Immature natural killer cell (primary cell): ENCODE measurements at regions not wholly inside any gene's neighbourhood (a gene's known extent, or its start where the extent isn't known, plus 50 kb on each side); places are given as distances from the start of the nearest gene placed in this dataset.

Experiments used
- DNase-seq, 3 donors: peaks; one replicate each; pipeline ENCODE4 v3.0.0; 2022; ENCODE audit warnings: mixed read lengths in 1 of 3
- H3K27ac Mint-ChIP-seq, 6 donors: one replicate each; pipeline ENCODE4 v1.8.0; 2020; ENCODE audit warnings: mixed read lengths in 6 of 6, mild to moderate bottlenecking in 5 of 6, inconsistent platforms in 4 of 6, moderate library complexity in 3 of 6
- H3K27me3 Mint-ChIP-seq, 3 donors: one replicate each; pipeline ENCODE4 v1.8.0; 2020 to 2021; ENCODE audit warnings: low read depth in 3 of 3, mild to moderate bottlenecking in 3 of 3, mixed read lengths in 3 of 3, moderate library complexity in 3 of 3, inconsistent platforms in 1 of 3
- H3K36me3 Mint-ChIP-seq, 3 donors: one replicate each; pipeline ENCODE4 v1.8.0; 2020; ENCODE audit warnings: mixed read lengths in 3 of 3, inconsistent platforms in 2 of 3, mild to moderate bottlenecking in 2 of 3
- H3K4me1 Mint-ChIP-seq, 2 donors: one replicate each; pipeline ENCODE4 v1.8.0; 2020; ENCODE audit warnings: inconsistent platforms in 2 of 2, mild to moderate bottlenecking in 2 of 2, mixed read lengths in 2 of 2, moderate library complexity in 1 of 2
- H3K4me3 Mint-ChIP-seq, 5 donors: one replicate each; pipeline ENCODE4 v1.8.0; 2020; ENCODE audit warnings: mild to moderate bottlenecking in 5 of 5, mixed read lengths in 5 of 5, inconsistent platforms in 3 of 5, moderate library complexity in 3 of 5
- H3K9me3 Mint-ChIP-seq, 6 donors: one replicate each; pipeline ENCODE4 v1.8.0; 2020; ENCODE audit warnings: mild to moderate bottlenecking in 6 of 6, mixed read lengths in 6 of 6, inconsistent platforms in 4 of 6, moderate library complexity in 3 of 6

DNA sequence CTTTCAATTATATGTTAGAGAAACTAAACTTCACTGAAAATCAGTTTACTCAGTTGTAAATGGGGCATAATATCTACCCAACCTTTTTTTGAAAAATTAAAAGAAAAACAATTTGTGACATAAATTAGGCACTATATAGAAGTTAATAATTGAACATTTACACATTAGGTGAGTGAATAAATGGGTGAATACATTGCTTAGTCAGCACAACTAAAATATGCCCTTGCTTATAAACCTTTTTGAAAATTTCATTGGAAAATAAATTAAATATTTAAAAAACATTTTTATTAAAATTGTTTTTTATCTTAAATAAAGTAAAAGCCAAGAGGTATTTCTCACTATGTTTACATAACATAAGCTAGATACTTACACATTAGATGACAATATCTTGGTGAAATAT is 994.5 kb upstream of the TENM4 start:
- H3K9me3 Mint-ChIP-seq, result peaks cover 17 to 48% (median 29%) of the 10 kb centered on the region in 6 donors
- H3K27ac Mint-ChIP-seq, result no peak overlapping the region
- H3K4me3 Mint-ChIP-seq, result no peak overlapping the region
- peaks cover 0 to 4% (median 3%) of the 10 kb centered on the region in 3 donors for H3K36me3 Mint-ChIP-seq
- no peaks in the 10 kb centered on the region for H3K27me3 Mint-ChIP-seq
- H3K4me1 Mint-ChIP-seq, result no peaks in the 10 kb centered on the region
- DNase-seq, result no peak

DNA sequence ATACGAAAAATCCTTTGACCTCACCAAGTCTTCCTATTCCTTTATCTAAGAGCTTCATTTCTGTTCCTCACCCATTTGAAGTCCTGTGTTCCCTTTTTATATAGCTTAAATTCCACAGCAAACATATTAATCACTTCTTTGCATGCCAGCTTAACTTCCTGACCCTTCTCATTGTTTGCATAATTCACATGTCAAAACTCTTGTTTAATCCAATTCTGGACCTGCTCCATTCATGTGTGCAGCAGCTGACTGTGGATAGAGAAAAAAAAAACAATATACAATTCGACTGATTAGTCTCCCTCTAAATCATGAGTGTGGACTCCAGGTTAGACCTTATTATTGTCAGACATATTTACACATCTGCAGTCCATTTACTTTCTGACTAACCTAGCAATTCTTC is 991.2 kb upstream of the TENM4 start:
- H3K4me1 Mint-ChIP-seq, result no peaks in the 10 kb centered on the region
- H3K27me3 Mint-ChIP-seq, result no peaks in the 10 kb centered on the region
- H3K4me3 Mint-ChIP-seq, result no peak overlapping the region
- peaks cover 0 to 4% (median 3%) of the 10 kb centered on the region in 3 donors for H3K36me3 Mint-ChIP-seq
- no peak for DNase-seq
- peaks cover 14 to 42% (median 30%) of the 10 kb centered on the region in 6 donors for H3K9me3 Mint-ChIP-seq
- no peak overlapping the region for H3K27ac Mint-ChIP-seq

DNA sequence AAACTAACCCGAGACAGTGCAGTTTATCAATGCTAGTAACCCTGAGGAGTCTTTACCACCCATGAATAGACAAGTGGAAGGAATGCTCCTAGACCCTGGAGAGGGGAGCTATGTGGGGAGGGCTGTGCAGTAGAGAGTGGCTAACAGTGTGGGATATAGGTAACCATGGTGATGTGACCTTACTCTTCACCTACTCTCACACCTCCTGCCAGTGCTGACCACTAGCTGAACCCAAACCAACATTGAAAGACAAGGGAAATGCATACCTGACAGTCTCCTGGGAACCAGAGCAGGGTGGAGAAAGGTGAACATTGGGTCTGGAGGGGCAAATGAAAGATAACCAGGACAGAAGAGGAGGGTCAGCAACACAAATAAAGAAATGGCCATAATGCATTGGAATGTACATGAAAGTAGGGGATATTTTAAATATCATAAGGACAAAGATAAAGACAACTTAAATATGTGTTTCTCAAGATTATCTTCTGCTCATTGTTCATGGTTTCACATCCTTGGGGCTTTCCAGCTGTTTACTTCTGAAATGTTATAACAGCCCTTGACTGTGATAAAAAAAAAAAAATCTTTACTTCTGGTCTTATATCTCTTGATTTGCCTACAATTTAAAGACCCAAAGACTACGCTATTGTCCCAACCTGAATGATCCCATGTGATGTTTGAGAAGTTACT is 983.3 kb upstream of the TENM4 start:
- Mint-ChIP-seq H3K27me3 (no peaks in the 10 kb centered on the region), H3K9me3 (peaks cover 3 to 27% (median 9%) of the 10 kb centered on the region in 6 donors), H3K36me3 (no peaks in the 10 kb centered on the region), H3K4me3 (no peak overlapping the region), H3K27ac (no peak overlapping the region), H3K4me1 (no peaks in the 10 kb centered on the region)
- no peak for DNase-seq

DNA sequence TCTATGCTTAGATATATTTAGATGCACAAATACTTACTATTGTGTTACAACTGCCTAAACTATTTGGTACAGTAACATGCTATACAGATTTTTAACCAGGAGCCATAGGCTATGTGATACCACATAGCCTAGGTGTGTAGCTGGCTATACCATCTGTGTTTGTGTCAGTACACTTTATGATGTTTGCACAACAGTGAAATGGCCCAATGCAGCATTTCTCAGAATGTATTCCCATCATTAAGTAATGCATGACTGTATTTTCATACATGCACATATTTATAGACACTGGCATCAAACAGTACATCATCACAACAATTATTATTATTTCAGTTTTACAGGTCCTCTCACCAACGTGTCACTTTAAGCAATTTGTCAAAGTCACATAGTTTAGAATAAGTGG is 979.5 kb upstream of the TENM4 start:
- H3K27ac Mint-ChIP-seq, result no peak overlapping the region
- H3K36me3 Mint-ChIP-seq, result no peaks in the 10 kb centered on the region
- DNase-seq, result no peak
- H3K4me1 Mint-ChIP-seq, result no peaks in the 10 kb centered on the region
- peaks cover 0 to 27% (median 3%) of the 10 kb centered on the region in 6 donors for H3K9me3 Mint-ChIP-seq
- no peaks in the 10 kb centered on the region for H3K27me3 Mint-ChIP-seq
- H3K4me3 Mint-ChIP-seq, result no peak overlapping the region

DNA sequence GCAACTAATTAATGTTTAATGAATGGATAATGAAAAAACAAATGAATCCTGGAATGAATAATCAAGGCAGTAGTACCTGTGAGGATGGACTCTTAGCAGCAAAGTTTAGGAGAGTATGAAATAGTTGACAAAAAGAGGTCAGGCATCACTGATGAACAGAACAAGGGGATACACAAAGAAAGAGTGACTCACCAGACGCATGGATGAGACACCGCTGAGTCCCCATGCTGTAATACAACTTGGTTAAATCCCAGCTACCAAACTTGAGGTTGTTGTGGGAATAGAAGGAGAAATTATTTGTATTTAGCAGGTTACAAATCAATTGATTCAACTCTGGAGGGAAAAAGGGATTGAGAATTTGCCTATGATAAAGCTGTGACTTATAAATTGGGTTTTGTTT is 976.9 kb upstream of the TENM4 start:
- Mint-ChIP-seq H3K36me3 (no peaks in the 10 kb centered on the region), H3K27ac (no peak overlapping the region), H3K4me1 (no peaks in the 10 kb centered on the region), H3K4me3 (no peak overlapping the region), H3K27me3 (no peaks in the 10 kb centered on the region), H3K9me3 (peaks cover 0 to 24% (median 7%) of the 10 kb centered on the region in 6 donors)
- no peak for DNase-seq

DNA sequence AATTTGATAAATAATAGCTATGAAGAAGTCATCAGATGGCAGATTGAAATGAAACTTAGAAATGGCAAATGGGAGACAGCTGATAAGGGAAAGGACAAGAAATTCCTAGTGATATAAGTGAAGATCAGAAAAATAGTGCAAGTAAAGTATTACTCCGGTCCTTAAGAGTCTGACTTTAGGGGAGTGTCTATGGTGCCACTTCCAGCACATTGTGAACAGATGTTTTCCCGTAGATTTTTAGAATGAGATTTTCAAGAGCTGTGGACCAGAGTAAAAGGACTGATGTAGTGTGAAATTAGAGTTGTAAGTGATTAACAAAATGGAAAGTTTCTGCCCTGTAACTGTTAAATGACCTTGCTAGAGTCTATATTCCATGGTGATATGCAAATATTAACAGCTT is 974.8 kb upstream of the TENM4 start:
- no peak for DNase-seq
- Mint-ChIP-seq H3K36me3 (no peaks in the 10 kb centered on the region), H3K27ac (no peak overlapping the region), H3K27me3 (no peaks in the 10 kb centered on the region), H3K4me1 (no peaks in the 10 kb centered on the region), H3K4me3 (no peak overlapping the region), H3K9me3 (peaks cover 0 to 35% (median 13%) of the 10 kb centered on the region in 6 donors)

DNA sequence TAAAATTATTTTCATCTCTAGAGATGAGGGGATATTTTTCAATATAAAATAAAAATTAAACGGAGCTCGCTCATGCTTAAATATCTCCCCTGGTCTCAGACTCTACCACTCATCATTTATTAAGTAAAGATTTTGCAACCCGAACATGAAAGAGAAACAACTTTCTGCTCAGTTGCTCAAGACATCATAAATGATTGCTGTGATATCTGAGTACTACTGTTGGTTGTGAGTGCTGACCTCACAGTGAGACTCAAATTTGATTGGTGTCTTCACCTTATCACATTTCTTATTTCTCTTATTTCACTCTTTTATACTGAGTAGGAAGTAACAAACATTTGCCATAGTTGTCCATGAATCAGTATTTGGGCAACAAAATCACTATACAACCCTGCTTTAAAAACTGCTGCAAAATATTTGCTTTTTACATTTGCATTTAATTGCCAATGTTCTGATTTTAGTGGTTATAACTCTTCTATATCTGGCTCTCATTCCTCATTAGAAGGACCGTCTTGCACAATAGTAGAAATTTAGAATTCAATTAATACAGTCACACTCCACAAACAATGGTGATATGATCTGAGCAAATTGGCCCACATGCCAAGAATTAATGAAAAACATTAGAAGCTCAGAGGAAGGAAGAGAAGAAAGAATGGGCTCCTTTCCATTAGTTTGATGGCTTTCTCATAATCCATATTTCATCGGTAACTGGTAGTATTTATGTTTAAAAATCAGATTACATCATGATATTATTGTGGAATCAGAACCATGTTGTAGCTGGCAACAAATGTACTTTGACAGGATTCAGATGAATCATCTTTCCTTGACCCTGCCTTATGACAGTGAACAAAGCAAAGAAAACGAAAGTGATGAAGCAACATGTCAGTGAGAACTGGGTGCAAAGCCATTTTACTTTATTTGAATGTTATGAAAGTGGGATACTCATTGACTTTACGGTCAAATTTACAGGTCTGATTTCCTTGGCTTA is 973.6 kb upstream of the TENM4 start:
- H3K36me3 Mint-ChIP-seq, result no peaks in the 10 kb centered on the region
- no peaks in the 10 kb centered on the region for H3K27me3 Mint-ChIP-seq
- no peak for DNase-seq
- peaks cover 0 to 39% (median 17%) of the 10 kb centered on the region in 6 donors for H3K9me3 Mint-ChIP-seq
- H3K4me3 Mint-ChIP-seq, result no peak overlapping the region
- no peak overlapping the region for H3K27ac Mint-ChIP-seq
- H3K4me1 Mint-ChIP-seq, result no peaks in the 10 kb centered on the region

DNA sequence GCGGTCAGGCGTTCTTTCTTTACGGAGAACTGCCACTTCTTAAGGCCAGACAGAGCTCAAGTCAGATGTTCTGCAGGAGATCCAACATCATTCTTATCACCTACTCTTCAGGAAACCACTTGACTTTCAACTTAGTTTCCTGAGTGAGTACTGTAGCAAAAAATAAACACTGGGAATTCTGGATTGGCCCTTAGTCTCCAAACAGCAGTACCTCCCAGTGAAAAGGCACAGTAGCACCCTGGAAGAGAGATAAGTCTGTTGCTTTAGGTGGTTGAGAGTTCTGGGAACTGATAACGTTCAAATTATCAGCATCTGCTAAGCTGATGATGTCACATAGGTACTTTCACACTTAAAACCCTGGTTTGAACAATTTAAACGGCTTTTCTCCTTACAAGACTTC is 971.8 kb upstream of the TENM4 start:
- Mint-ChIP-seq H3K9me3 (peaks cover 4 to 48% (median 29%) of the 10 kb centered on the region in 6 donors), H3K4me3 (no peak overlapping the region), H3K27me3 (no peaks in the 10 kb centered on the region), H3K4me1 (no peaks in the 10 kb centered on the region), H3K27ac (no peak overlapping the region), H3K36me3 (peaks cover 0 to 1% (median 0%) of the 10 kb centered on the region in 3 donors)
- DNase-seq, result no peak

DNA sequence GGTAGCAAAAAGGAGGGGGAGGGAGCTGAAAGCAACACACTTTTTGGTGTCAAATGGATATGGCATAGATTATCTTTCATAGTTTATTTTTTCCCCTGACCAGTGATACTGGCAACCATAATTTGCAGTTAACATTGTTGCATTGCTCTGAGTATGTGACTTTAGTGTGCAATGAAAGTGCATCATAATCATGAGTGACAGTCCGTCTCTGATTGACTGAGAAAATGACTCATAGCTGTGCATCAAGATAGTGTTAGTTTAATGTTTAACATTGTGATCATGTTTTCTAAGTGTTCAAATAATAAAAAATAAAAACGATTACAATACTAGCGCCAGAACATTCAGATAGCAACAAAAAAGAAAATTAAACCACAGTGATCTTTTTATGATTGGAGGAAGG is 952.4 kb upstream of the TENM4 start:
- no peak overlapping the region for H3K4me3 Mint-ChIP-seq
- peaks cover 0 to 43% (median 14%) of the 10 kb centered on the region in 6 donors for H3K9me3 Mint-ChIP-seq
- DNase-seq, result no peak
- no peaks in the 10 kb centered on the region for H3K27me3 Mint-ChIP-seq
- H3K36me3 Mint-ChIP-seq, result peaks cover 0 to 3% (median 0%) of the 10 kb centered on the region in 3 donors
- H3K4me1 Mint-ChIP-seq, result no peaks in the 10 kb centered on the region
- H3K27ac Mint-ChIP-seq, result no peak overlapping the region

DNA sequence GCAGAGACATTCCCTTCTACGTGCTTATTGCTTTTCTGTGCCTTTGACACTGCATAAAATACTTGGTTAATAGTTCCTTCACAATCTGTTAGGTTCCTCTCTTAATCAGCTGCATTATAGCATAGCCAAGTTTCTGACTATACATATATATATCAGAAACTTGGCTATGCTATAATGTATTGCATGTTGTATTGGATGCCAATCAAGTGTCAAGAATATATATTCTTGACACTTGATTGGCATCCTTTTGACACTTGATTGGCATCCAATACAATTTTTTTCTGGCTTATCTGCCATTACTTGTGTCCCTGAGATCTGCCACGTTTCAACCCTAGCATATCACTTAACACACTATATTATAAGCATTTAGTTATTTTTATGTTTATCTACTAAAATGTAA is 949.7 kb upstream of the TENM4 start:
- Mint-ChIP-seq H3K36me3 (peaks cover 0 to 3% (median 0%) of the 10 kb centered on the region in 3 donors), H3K4me3 (no peak overlapping the region), H3K27ac (no peak overlapping the region), H3K4me1 (no peaks in the 10 kb centered on the region), H3K9me3 (peaks cover 8 to 43% (median 20%) of the 10 kb centered on the region in 6 donors), H3K27me3 (no peaks in the 10 kb centered on the region)
- no peak for DNase-seq

DNA sequence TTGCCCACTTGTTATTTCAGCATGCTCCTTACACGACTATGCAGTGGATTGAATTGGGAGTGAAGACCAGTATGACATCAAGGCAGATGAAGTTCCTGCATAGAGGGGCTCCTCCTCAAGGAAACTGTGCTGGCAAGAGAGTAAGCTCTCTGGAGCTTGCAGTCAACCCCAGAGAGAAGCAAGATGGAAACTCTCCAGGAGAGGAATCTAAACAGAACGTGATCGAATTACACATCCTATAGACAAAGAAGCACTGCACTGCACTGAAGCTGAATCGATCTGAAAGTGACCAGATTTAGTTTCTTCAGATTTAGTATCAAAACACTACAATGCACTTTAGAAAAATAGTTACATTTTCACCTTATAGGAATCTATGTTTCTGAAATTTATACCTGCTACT is 947.7 kb upstream of the TENM4 start:
- Mint-ChIP-seq H3K27me3 (no peaks in the 10 kb centered on the region), H3K4me3 (no peak overlapping the region), H3K27ac (no peak overlapping the region), H3K4me1 (no peaks in the 10 kb centered on the region), H3K36me3 (no peaks in the 10 kb centered on the region), H3K9me3 (peaks cover 9 to 40% (median 16%) of the 10 kb centered on the region in 6 donors)
- DNase-seq, result no peak

DNA sequence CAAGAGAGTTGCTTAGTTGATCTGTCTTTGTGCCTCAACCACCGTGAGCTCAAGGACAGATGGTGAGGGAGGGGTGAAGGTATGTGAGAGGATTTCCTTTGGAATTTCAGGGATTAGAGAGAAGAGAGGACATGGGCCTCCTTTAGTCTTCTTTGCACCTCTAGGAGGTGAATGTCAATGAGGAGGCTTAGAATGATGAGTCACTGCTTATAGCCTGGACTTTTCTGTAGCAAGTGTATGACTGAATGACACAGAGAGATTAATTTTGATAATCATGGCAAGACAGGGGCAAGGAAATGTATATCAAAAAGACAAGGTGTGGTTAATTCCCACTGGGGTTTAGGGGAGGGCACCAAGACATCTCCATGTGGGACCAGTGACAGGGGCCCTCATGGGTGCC is 947.3 kb upstream of the TENM4 start:
- no peak overlapping the region for H3K4me3 Mint-ChIP-seq
- no peaks in the 10 kb centered on the region for H3K36me3 Mint-ChIP-seq

DNA sequence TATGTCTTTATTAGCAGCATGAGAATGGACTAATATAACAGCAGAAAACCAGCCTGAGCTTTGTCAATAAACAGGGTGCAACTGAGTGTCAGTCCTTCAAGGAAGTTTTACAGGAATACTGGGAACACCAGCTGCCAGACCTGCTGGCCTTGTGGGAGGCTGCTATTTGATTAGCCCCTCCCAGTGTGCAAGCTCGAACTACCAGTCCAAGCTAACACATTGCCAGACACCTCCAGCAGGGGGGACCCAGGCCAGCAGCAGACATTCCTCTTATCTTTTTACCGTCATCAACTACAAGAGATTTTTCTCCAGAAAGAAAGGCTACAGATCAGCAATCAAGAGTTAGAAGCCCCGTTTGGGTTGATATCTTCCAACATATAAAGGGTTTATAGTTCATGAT is 942.8 kb upstream of the TENM4 start:
- Mint-ChIP-seq H3K4me1 (no peaks in the 10 kb centered on the region), H3K27me3 (peaks cover 0 to 2% (median 0%) of the 10 kb centered on the region in 3 donors), H3K27ac (no peak overlapping the region), H3K9me3 (peaks cover 5 to 35% (median 18%) of the 10 kb centered on the region in 6 donors), H3K4me3 (no peak overlapping the region), H3K36me3 (no peaks in the 10 kb centered on the region)
- DNase-seq, result no peak

More for the DNA sequence above, 947.3 kb upstream of the TENM4 start:
- no peak for DNase-seq
- Mint-ChIP-seq H3K27me3 (no peaks in the 10 kb centered on the region), H3K9me3 (peaks cover 7 to 39% (median 14%) of the 10 kb centered on the region in 6 donors), H3K27ac (no peak overlapping the region), H3K4me1 (no peaks in the 10 kb centered on the region)

DNA sequence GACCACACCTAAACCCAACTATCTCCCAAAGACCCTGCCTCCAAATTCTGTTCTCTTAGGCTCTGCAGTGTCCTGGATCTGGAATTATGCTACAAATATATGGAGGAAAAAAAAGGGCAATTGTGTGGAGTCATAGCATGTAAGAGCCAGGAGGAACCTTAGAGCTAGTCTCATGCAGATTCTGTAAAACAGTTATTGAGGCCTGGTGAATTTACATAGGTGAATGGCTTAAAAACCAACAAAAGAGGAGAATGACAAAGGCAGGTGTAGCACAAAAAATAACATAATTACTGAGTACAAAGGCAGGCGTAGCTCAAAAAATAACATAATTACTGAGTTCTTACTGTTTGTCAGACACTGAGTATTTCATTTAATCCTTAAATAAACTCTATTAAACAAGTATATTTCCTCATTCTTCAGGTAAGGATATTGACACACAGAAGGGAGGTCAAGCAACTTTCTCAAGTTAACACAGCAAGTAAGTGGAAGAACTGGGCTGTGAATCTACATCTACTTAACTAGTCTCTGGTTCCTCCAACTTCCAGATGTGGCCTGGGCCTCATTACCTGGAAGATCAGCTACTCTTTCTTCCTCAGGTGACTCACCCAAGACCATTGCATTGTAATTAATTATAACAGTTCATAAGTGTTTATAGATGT is 938.9 kb upstream of the TENM4 start:
- Mint-ChIP-seq H3K4me1 (no peaks in the 10 kb centered on the region), H3K9me3 (peaks cover 6 to 40% (median 15%) of the 10 kb centered on the region in 6 donors), H3K27ac (no peak overlapping the region), H3K4me3 (no peak overlapping the region), H3K36me3 (no peaks in the 10 kb centered on the region), H3K27me3 (peaks cover 0 to 2% (median 0%) of the 10 kb centered on the region in 3 donors)
- DNase-seq, result no peak
